ENCODE measurements at regions not wholly inside any gene's neighbourhood (a gene's known extent, or its start where the extent isn't known, plus 50 kb on each side); places are given as distances from the start of the nearest gene placed in this dataset.

DNA sequence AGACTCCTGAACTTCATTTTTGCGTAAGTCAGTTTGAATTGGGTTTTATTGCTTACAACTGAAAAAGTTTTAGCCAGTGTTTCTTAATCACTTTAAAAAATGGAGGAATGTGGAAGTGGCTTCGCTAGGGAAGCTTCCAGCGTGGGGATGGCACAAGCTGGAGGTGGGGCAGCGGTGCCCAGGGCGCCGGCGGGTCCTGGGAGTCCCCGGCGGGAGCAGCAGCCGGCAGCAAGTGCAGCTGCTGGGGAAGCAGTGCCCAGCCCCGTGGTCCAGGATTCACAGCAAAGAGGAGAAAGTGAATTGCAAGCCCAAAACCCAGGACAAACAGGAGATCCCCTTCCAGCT lies 301.8 kb upstream of the PROK2 start:
- H3K9me3 ChIP-seq (replicated peaks in 1 of 2; ENCODE audit: control insufficient read depth in 1 of 2, insufficient read depth in 1 of 2, low read length in 2 of 2): no peaks in the 10 kb centered on the region
- Mint-ChIP-seq H3K27me3 (ENCODE audit: low read depth in 3 of 3) (peaks cover 2 to 8% (median 3%) of the 10 kb centered on the region in 3 donors), H3K9me3 (peaks cover 0 to 3% (median 0%) of the 10 kb centered on the region in 7 donors), H3K36me3 (peaks cover 56 to 75% of the 10 kb centered on the region in 2 donors), H3K4me1 (peaks cover 47% of the 10 kb centered on the region), H3K4me3 (peak overlapping the region; percentile 62 to 80), H3K27ac (peak overlapping the region; percentile 88 to 99 (median 94))
- peak overlapping the region in 1 of 3 experiments; percentile 26 for H3K4me3 ChIP-seq (replicated peaks in 1 of 3; ENCODE audit: low read depth in 2 of 3, low read length in 3 of 3)
- WGBS (ENCODE audit: insufficient coverage): 4% methylated on average over 11 of the region's 11 CpGs
- H2AFZ ChIP-seq (ENCODE audit: insufficient read depth, low read depth, low read length, poor library complexity, severe bottlenecking): peak overlapping the region; percentile 31
- H3K4me1 ChIP-seq (ENCODE audit: control insufficient read depth in 1 of 2, insufficient read depth in 2 of 2, low read length in 2 of 2): peaks cover 47 to 57% of the 10 kb centered on the region in 2 donors
- peaks cover 7 to 28% of the 10 kb centered on the region in 2 donors for H3K36me3 ChIP-seq (replicated peaks in 1 of 2; ENCODE audit: control insufficient read depth in 1 of 2, insufficient read depth in 2 of 2, low read length in 2 of 2)
- peak overlapping the region; percentile 34 for H3K9ac ChIP-seq (ENCODE audit: insufficient read depth, low read length, poor library complexity, severe bottlenecking)
- H3K27ac ChIP-seq (ENCODE audit: low read depth in 1 of 2, low read length in 2 of 2): peak overlapping the region; percentile 75 to 89
- no peaks in the 10 kb centered on the region for H4K20me1 ChIP-seq (ENCODE audit: insufficient read depth, low read length)
- no peaks in the 10 kb centered on the region for H3K79me2 ChIP-seq (ENCODE audit: insufficient read depth, low read length)
- H3K4me2 ChIP-seq (replicated peaks; ENCODE audit: extremely low read depth, low read length, poor library complexity, severe bottlenecking): peak overlapping the region; percentile 62
- H3K27me3 ChIP-seq (ENCODE audit: control insufficient read depth in 2 of 2, insufficient read depth in 2 of 2, low read length in 2 of 2): no peaks in the 10 kb centered on the region
- intact Hi-C loops (cut with micrococcal nuclease): no loop called here
- TF ChIP-seq, protein P1, sequence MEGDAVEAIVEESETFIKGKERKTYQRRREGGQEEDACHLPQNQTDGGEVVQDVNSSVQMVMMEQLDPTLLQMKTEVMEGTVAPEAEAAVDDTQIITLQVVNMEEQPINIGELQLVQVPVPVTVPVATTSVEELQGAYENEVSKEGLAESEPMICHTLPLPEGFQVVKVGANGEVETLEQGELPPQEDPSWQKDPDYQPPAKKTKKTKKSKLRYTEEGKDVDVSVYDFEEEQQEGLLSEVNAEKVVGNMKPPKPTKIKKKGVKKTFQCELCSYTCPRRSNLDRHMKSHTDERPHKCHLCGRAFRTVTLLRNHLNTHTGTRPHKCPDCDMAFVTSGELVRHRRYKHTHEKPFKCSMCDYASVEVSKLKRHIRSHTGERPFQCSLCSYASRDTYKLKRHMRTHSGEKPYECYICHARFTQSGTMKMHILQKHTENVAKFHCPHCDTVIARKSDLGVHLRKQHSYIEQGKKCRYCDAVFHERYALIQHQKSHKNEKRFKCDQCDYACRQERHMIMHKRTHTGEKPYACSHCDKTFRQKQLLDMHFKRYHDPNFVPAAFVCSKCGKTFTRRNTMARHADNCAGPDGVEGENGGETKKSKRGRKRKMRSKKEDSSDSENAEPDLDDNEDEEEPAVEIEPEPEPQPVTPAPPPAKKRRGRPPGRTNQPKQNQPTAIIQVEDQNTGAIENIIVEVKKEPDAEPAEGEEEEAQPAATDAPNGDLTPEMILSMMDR (IDR thresholded peaks at IDR 0.05): no peak
- peak; percentile 73 to 91 (median 85) for DNase-seq

DNA sequence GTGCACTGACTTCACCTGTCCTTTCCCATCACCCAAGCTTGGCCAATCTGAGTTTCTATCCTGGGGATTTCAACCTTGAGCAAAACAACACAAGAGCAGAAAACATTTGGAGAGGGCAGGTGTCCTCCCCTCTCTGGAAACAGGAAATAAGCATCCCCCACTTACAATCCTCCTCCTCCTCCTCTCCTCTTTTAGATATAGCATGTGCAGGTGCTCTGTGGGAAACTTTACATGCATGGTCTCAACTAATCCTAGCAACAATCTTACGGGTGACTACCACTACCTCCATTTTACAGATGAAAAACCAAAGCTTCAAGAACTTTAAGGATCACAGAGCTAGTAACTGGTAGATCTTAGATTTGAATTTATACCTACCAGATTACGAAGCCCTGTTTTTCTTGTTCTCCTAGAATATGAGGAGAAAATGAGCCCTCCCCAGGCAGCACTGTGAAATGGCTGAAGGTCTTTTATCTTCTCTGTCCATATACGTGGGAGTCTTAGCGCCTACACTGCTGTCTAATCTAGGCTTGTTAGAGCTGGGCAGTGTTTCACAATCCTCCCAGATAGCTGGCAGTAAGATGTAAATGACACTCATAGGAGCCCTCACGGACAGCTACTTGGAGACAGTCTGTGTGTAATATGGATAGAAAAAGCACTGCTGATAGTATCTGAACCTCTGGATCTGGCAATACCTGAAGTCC lies 301.2 kb upstream of the PROK2 start:
- H3K4me3 Mint-ChIP-seq: peak overlapping the region; percentile 62 to 80
- H3K4me3 ChIP-seq (replicated peaks in 1 of 3; ENCODE audit: low read depth in 2 of 3, low read length in 3 of 3): peak overlapping the region in 1 of 3 experiments; percentile 26
- H4K20me1 ChIP-seq (ENCODE audit: insufficient read depth, low read length): no peaks in the 10 kb centered on the region
- H3K36me3 Mint-ChIP-seq: peaks cover 52 to 73% of the 10 kb centered on the region in 2 donors
- no peaks in the 10 kb centered on the region for H3K9me3 ChIP-seq (replicated peaks in 1 of 2; ENCODE audit: control insufficient read depth in 1 of 2, insufficient read depth in 1 of 2, low read length in 2 of 2)
- H2AFZ ChIP-seq (ENCODE audit: insufficient read depth, low read depth, low read length, poor library complexity, severe bottlenecking): peak overlapping the region; percentile 31
- peak overlapping the region; percentile 62 for H3K4me2 ChIP-seq (replicated peaks; ENCODE audit: extremely low read depth, low read length, poor library complexity, severe bottlenecking)
- H3K9me3 Mint-ChIP-seq: peaks cover 0 to 3% (median 0%) of the 10 kb centered on the region in 7 donors
- no peaks in the 10 kb centered on the region for H3K27me3 ChIP-seq (ENCODE audit: control insufficient read depth in 2 of 2, insufficient read depth in 2 of 2, low read length in 2 of 2)
- WGBS (ENCODE audit: insufficient coverage): 0% methylated on average over 1 of the region's 5 CpGs
- H3K27ac Mint-ChIP-seq: peak overlapping the region; percentile 88 to 99 (median 94)
- peak; percentile 81 to 90 (median 86) for DNase-seq
- H3K4me1 ChIP-seq (ENCODE audit: control insufficient read depth in 1 of 2, insufficient read depth in 2 of 2, low read length in 2 of 2): peaks cover 52 to 63% of the 10 kb centered on the region in 2 donors
- H3K9ac ChIP-seq (ENCODE audit: insufficient read depth, low read length, poor library complexity, severe bottlenecking): peak overlapping the region; percentile 34
- H3K27me3 Mint-ChIP-seq (ENCODE audit: low read depth in 3 of 3): peaks cover 2 to 8% (median 3%) of the 10 kb centered on the region in 3 donors
- intact Hi-C loops (cut with micrococcal nuclease): no loop called here
- peak overlapping the region; percentile 75 to 89 for H3K27ac ChIP-seq (ENCODE audit: low read depth in 1 of 2, low read length in 2 of 2)
- H3K36me3 ChIP-seq (replicated peaks in 1 of 2; ENCODE audit: control insufficient read depth in 1 of 2, insufficient read depth in 2 of 2, low read length in 2 of 2): peaks cover 6 to 26% of the 10 kb centered on the region in 2 donors
- H3K79me2 ChIP-seq (ENCODE audit: insufficient read depth, low read length): no peaks in the 10 kb centered on the region
- TF ChIP-seq, protein P1 (IDR thresholded peaks at IDR 0.05): no peak
- peaks cover 53% of the 10 kb centered on the region for H3K4me1 Mint-ChIP-seq
